ENCODE measurements at regions not wholly inside any gene's neighbourhood (a gene's known extent, or its start where the extent isn't known, plus 50 kb on each side); places are given as distances from the start of the nearest gene placed in this dataset.

DNA sequence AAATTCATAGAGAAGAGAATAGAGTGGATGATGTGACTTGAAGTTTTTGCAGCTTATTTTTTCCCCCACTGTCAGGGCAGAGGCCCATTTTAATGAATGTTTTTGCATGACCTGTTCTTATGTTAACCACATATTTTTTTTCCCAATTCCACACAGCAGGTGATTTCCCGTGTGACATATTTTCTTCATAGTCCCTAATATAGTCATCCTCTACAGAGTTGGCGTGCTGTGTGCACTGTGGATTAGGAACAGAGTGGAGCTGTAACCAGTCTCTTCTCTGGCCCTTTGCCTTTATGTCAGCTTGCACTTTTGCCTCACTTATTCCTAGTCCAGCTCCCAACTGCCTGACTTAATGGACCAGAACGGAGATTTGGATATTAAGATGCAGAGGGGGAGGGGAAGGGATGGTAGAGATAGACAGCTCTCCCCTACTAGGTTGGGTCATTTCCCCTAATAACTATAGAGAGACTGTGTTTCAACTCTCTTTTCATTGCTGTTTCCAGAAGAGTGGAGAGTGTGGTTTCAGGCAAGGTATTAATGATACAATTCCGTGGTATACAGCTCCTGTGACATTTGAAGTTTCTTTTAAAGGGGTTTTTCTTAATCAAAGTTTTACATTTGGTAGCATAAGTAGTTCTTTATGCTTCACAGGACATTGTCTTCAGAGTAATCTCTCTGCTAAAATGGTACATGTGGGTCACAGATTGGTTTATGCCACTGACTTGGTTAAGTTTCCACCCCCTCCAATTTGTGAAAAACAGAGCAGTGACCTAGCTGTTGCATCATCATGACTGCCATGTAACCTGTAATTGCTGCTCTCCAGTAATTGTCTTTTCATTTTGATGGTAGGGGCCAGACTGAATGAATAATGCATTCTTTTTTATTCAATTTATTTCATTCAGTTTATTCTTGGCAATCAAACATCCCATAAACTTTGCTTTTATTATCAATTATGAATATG is 161.3 kb downstream of the HAUS1 start:
- DNase-seq (ENCODE audit: low read depth, low spot score), result no peak

DNA sequence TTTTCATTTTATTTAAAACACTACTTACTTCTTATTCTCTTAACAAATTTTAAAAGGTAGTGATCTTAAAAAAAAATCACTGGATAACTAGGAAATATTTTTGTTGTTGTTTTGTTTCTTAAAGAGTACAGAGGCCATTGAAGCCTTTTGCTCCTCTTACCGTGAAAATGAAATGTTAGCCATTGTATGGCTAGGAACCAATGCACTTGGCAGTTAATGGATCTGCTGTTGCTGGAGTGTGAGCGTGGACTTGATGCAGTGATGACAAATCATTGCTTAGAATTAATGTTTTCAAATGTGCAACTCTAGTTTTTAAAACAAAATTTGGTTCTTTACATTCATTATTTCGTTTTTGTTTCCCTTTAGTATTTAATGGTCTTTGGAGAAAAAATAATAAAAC is 162.3 kb downstream of the HAUS1 start:
- no peak for DNase-seq (ENCODE audit: low read depth, low spot score)

DNA sequence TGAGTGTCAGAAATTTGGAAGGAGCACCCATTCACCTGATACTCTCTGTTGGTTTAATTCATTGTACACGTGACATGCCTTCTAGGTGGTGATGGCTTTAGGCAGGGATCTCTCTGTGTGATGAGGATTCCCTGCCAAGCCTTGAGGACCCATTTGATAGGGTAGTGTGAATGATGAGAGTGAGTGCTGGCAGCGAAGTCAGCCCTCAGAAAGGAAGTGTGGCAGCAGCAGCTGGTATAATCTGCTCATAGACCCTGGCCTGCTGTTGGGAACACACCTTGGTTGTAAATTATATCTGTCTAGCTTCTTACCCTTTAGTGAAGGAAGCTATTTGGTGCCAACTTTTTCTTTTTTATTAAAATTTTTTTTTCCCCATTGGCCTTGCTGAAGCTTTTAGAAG is 164.5 kb downstream of the HAUS1 start:
- DNase-seq (ENCODE audit: low read depth, low spot score), result no peak

DNA sequence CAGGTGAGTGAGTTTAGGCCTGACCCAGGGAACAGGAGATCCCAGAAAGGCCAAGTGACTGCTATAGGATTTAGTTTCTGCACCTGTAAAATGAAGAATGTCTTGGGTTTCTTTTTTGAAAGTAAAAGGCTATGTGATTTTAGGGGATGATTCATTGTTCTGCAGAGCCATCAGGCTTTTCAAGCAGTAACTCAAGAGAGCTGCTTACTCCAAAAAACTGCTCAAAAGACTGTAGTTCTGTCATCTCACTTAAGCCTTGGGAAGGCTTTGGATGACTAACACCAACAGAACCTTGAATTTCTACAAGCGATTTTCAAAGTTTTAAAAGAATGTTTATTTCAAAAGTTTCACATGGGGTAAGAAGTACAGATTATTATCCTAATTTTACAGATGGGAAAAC is 165.1 kb downstream of the HAUS1 start:
- DNase-seq (ENCODE audit: low read depth, low spot score), result no peak

DNA sequence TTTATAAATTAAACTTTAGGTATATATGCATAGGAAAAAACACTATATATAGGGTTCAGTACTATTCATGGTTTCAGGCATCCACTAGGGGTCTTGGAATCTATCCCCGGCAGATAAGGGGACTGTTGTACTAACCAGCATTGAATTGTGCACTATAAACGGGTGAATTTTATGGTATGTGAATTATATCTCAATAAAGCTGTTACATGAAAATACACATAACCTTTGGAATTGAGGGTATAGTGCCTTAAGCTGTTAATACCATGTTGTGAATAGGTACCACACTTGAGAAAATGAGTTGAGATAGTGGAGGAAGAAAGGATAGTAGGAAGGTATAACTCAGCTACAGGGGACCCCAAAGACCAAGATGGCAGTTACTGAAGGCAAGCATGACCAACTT is 167.3 kb downstream of the HAUS1 start:
- DNase-seq (ENCODE audit: low read depth, low spot score), result no peak

DNA sequence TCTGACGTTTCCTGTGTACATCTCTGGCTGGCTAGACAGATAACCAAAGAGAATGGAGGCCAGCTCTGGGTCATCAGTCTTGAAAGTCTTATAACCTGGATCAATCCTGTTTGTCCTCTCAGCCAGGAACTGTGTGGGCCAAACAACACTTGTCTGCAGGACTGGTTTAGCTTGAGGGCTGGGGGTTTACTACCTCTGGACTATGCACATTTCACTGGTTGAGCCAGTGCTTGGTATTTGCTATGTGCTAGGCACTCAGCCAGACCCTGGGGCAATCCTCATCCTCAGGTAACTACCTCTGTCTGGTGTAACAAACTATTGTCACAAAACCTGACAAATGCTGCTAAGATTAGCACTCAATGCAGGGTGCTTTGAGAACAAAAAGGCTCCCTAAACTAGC is 169.7 kb downstream of the HAUS1 start:
- no peak for DNase-seq (ENCODE audit: low read depth, low spot score)

DNA sequence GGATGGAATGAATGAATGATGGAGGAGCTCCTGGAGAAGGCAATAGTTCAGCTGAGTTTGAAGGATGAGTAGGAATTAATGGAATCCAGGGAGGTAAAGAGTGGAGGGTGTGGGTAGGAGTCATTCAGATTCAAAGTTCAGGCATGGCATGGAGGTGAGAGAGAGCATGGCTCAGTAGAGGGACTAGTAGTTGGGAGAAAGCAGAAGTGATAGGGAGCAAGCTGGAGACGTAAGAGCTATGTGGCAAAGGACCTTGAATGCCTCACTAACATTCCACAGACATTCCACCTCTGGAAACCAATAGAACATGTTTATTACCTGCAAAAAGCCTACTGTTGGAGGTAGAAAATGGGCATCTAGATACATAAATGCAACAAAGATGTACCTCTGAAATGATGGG is 170.1 kb downstream of the HAUS1 start:
- DNase-seq (ENCODE audit: low read depth, low spot score), result no peak

DNA sequence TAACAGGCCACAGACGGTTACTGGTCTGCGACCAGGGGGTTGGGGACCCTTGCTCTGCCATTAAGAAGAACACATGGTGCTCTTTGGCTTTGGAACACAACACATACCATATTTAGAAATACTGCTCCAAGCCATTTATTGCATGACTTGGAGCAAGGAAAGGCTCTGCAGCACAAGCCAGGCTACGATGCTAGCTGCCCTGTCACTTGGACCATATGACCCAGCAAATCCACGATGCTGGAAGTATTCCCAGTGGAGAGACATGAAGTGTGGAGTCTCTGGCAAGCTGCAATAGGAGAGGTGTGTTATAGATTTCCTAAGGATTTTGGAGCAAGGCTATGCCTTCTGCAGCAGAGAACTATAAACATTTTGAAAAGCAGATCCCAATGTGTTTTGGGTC is 171.2 kb downstream of the HAUS1 start:
- no peak for DNase-seq (ENCODE audit: low read depth, low spot score)

DNA sequence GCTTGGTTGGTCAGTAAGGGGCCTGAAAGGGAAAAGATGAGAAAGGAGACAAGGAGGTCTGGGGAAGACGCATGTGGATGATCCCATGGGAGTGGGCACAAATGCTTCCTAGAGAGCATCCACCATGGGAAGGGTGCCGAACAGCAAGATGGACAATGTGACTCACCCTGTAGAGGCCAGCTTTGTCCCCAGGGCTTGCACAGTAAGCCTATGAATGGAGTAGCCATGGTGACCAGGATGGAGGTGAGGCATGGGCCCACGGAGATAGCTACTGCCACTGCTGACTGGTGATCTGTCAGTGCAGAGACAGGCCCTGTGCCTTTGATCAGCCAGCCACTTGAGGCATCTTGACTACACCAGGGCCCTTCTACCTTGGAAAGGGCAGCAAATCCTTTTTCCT is 172.6 kb downstream of the HAUS1 start:
- DNase-seq (ENCODE audit: low read depth, low spot score), result no peak

DNA sequence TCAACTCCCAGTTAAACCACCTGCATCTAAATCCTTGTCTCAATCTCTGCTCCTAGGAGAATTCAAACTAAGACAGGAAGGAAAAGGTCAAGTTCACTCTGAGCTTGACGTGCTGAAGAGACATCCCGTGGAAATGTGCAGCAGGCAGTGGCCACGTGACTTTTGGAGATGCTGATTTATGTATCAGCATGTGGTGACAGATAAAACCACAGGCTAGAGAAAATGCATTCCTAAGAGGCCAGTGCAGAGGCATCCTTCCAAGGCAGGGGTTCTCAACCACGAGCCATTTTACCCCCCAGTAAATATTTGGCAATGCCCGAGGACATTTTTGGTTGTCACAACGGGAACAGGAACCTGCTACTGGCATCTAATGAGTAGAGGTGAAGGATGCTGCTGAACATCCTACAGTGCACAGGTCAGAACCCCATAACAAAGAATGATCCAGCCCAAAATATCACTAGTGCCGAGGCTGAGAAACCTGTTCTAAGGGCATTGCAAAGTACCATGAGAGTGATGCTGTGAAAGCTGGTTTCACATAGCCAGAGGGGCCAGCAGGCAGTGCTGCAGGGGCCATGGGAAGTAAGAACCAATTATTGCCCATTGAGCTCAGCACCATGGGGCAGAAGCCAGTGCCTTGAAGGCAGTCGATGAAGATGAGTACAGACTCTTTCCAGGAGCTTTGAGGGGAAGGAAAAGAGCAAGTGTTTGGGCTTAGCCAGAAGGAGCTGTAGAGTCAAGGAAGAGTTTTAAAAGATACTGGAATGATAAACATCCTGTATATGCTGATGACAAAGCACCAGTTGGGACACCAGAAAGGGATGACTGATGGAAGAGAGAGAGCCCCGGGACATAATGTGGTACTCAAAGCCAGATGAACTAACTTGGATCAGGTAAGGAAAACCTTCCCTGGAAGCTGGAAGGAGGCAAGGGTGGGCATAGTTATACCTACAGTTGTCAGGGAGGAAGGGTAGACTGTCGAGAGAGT is 174.6 kb downstream of the HAUS1 start:
- DNase-seq (ENCODE audit: low read depth, low spot score), result peak; percentile 66

DNA sequence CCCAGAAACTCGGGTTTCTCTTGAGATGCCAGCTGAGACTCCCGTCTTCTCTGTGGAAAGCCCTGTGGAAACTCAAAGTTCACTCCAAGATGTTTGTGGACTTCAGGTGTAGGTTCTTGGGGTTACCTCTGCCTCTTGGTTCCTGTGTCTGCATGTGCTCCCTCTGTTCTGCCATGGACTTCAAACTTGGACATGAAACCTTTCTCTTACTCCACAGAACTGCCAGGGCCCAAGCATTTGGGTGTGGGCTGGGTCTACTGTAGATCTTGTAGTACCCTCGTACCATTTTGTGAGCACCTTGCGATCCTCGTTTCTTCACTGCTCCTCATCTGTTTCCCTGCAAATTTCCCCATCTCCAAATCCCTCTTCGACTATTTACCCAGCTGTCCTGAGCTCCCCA is 175.5 kb downstream of the HAUS1 start:
- no peak for DNase-seq (ENCODE audit: low read depth, low spot score)

DNA sequence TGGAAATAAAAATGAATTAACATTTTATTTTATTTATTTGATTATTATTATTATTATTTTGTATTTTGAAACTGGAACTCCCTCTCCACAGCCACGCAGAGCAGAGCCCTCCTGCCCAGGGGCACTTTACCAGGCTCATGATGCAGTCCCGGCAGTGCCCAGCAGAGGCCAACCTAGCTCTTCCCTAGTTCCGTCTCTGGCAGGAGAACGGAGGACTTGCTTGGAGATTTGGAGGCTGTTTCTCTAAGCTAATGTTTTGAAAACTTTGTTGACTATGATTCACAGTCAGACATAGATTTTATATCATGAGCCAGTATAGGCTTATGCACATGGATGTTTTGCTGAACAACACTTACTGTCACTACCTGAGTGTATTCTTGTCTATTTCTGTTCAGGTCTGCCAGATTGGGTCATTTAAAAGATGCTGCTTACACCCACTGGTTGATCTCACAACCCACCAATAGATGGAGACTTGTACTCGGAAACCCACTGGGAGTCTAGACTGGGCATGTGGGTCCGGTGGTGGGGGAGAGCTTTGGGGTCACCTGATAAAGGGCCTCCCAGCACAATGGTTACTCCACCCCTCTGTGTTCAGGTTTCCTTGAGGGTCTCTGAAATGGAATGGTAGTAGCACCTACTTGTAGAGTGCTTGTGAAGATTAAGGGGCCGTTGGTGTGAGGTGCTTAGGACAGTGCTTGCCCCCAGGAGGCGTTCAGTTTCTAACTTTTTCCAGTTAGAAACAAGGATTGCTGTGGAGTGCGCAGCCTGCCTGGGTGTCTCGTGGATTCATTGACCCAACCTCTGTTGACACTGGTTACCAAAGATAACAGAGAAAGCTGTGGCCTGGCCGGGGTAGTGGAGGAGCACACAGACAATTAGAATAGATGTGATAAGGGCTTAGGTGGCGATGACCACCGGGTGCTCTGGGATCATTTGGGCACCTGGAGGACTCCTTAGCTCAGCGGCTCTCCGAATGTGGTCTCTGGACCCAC is 177.3 kb downstream of the HAUS1 start:
- DNase-seq (ENCODE audit: low read depth, low spot score), result peak; percentile 88

DNA sequence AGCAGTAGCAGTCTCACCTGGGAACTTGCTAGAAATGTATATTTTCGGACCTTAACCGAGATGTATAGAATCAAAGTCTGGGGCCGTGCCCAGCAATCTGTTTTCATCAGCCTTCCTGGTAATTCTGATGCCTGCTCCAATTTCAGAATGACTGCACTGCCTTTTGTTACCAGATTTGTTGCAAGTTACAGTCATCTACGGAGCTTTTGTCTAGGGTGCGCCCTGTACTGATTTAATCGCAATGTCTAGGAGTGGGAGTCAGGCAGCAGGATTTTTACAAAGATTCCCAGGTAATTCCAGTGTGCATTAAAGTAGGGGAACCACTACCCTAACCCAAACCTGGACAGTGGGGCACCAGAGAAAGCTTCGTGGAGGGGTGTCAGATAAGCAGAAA is 178.0 kb downstream of the HAUS1 start:
- no peak for DNase-seq (ENCODE audit: low read depth, low spot score)

DNA sequence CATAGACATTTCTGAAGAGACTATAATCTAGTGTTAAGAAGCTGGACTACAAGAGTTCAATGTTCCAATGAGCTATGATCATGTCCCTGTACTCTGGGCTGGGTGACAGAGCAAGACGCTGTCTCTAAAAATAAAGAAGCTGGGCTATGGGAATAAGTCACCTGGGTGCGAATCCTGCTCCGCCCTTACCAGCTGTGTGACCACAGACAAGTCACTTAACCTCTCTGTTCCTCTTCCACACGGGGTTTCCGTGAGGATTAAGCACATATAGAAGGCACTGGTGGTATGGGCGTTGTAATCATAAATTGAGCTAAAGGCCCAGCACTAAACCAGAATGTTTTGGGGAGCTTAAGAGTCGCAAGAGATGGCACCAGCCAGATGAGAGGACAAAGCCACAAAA is 178.5 kb downstream of the HAUS1 start:
- DNase-seq (ENCODE audit: low read depth, low spot score), result no peak

DNA sequence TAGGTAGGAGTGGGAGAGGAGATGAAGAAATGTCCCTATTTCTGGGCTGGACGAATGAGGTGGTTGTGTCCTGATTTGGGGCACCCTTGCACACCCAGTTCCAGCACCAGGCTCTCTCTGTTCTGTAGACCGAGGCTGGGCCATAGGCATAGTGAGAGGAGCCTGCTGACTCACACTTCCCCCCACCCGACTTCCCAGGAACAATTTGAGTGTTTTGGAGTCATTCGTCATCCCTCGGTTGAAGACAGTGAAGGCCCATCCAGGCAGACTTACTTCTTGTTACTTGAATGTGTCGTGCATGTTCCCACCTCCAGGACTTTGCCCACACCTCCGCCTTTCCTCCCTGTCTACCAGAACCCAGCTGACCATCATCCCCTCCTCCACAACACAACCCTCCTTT is 179.1 kb downstream of the HAUS1 start:
- DNase-seq (ENCODE audit: low read depth, low spot score), result peak; percentile 32

DNA sequence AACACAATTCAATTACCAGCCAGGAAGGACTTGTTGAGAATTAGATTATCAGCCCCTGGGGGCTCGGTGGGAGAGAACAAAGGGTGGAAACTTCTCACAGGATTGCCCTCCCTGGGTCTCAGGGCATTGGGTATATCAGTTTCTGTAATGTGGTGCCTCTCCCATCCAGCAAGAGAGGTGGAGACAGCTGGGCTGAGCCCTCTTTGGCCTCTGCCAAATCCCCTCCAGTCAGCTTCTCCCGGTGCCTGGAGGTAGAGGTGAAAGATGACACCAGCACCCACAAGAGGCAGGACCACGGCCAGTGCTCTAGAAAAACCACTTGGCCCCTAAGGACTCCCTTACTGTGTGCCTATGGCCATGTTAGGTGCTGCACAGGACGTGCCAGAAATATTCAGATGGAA is 179.7 kb downstream of the HAUS1 start:
- DNase-seq (ENCODE audit: low read depth, low spot score), result no peak

DNA sequence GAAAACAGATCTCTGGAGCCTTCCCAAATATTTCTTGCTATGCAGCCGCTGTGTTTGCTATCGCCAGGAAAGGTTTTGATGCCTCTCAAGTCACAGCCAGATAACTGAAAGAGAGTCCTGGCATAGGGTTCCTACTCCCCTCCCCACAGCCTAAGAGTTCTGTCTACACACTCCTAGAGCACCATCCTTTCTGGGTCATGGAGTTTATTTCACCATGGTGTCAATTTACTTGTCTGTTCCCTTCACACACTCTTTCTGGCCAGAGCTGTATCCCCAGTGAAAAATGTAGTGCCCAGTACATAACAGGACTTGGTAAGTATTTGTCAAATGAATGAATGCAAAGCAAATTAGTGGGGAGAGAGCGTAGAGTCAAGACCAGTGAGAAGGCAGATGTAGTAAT is 185.3 kb downstream of the HAUS1 start:
- DNase-seq (ENCODE audit: low read depth, low spot score), result no peak

DNA sequence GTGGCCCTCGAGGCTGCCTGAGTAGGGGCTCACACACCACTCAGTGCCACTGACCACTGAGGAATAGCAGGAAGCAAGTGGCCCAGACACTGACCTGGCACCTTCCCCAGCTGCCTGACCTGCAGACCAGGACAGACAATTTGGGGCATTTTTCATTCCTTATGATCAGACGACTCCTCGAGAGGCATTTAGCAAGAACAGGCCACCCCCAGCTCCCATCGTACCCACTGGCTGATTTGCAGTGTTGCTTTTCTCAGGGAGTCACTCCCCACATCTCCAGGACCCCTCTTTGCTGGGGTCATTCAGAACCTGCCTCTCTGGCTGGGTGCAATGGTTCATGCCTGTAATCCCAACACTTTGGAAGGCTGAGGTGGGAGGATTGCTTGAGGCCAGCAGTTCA is 185.7 kb downstream of the HAUS1 start:
- DNase-seq (ENCODE audit: low read depth, low spot score), result no peak

DNA sequence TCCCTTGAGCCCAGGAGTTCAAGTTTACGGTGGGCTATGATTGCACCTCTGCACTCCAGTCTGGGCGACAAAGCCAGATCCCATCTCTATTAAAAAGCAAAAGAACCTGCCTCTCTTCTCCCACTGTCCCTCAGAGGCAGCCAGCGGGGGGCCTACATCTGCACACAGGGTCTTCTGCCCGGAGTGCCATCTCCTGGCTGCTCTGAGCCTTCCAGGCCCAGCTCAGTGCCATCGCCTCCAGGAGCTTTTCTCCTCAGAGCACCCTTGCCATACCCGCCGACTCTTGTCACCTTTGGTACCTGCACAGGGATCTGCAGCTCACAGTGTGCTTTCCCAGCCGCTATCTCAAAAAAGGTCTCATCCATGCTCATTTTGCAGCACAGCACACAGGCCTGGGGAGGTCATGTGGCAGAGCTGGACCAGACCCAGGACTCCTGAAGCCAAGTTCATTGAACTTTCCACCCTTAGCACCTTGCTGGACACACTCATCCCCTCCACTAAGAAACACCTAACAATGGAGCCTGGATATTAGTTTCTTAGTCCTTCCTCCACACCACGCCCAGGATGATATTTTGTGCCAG is 186.3 kb downstream of the HAUS1 start:
- DNase-seq (ENCODE audit: low read depth, low spot score), result no peak

DNA sequence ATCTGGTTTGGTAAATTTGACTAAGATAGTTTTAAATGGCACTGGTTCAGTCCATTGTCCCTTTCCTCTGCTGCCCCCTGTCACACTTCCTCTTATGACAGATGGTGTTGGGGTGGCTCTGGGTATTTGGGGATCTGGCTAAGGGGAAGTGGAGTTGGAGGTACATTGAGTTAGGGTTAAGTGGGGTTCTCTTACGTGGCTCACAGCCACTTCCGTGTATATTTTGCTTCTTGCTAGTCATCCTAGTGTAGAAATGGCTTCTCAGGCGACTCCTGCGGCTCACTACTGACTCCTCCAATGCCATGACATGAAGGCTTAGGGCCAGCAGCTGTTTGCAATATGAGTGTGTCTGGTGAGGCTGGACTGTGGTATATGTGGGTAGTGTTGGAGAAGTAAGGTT is 187.0 kb downstream of the HAUS1 start:
- DNase-seq (ENCODE audit: low read depth, low spot score), result no peak

DNA sequence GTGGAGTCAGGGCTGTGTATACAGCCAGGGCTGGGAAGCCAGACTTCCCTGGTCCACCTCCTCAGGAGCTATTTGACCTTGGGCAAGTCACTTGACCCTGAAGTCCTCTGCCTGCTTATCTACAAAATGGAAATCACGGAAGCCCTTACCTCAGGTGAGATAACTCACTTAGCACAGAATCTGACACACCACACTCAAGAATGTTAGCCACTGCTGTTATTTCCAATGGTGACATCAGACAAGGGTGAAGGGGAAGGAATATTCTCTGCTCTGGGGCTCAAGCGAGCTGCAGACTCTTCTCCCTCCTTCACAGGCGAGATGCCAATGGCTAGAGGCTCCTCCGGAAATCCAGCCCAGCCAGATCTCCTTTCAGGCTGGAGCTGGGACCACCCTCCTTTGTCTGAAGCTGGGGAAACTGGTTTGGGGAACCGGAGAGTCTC is 189.6 kb downstream of the HAUS1 start:
- DNase-seq (ENCODE audit: low read depth, low spot score), result no peak
